ENCODE measurements at regions not wholly inside any gene's neighbourhood (a gene's known extent, or its start where the extent isn't known, plus 50 kb on each side); places are given as distances from the start of the nearest gene placed in this dataset.

DNA sequence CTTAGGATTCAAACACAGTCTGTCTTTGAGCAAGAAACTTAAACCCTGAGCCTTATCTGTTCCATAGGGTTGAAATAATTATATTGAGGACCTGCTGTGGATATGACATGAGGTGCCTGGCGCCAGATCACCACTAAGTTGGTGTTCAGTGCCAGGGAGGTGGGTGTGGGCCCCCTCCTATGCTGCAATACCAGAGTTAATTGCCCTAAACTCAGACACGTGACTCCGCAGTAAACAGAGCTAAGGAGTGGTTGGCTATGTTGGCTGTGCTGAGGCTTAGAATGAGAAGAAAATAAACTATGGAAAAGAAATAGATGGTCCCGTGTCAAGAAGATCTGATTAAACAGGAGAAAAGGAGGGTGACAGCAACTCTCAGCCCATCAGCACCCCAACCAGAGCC is 419.4 kb upstream of the JARID2 start:
- Histone ChIP-seq H3K27me3 (ENCODE audit: insufficient read depth) (no peaks in the 10 kb centered on the region), H3K4me1 (ENCODE audit: insufficient read depth) (peaks cover 41% of the 10 kb centered on the region), H3F3A (replicated peaks; ENCODE audit: low read depth) (peaks cover 18% of the 10 kb centered on the region; the same call in 1 of the 2 replicates), H3K4me3 (no peak overlapping the region), H2AFZ (no peak overlapping the region), H3K9me2 (ENCODE audit: insufficient read depth) (peaks cover 18% of the 10 kb centered on the region), H3K36me3 (ENCODE audit: insufficient read depth) (no peaks in the 10 kb centered on the region), H3K79me2 (replicated peaks; ENCODE audit: insufficient read depth) (no peaks in the 10 kb centered on the region), H3K27ac (ENCODE audit: low read depth) (0 out of 2 replicates have a peak overlapping the region, but pooled peaks have one; percentile 95), H4K20me1 (replicated peaks; ENCODE audit: insufficient read depth) (no peaks in the 10 kb centered on the region), H3K4me2 (no peak overlapping the region)
- no peak overlapping the region for H3K4me3 Mint-ChIP-seq
- H3K36me3 Mint-ChIP-seq (ENCODE audit: low read depth): no peaks in the 10 kb centered on the region; the same call in 1 of the 3 replicates
- TF ChIP-seq EZH2 (IDR thresholded peaks at IDR 0.05; ENCODE audit: low read depth, unreplicated experiment) (no peak), NANOG (IDR thresholded peaks at IDR 0.05; ENCODE audit: borderline replicate concordance) (no peak), CREB1 (CRISPR knock-in tag; IDR thresholded peaks at IDR 0.05; ENCODE audit: low read depth) (no peak), ZNF331 (CRISPR knock-in tag; IDR thresholded peaks at IDR 0.05; ENCODE audit: low read depth) (no peak)
- TF ChIP-seq, protein P1, sequence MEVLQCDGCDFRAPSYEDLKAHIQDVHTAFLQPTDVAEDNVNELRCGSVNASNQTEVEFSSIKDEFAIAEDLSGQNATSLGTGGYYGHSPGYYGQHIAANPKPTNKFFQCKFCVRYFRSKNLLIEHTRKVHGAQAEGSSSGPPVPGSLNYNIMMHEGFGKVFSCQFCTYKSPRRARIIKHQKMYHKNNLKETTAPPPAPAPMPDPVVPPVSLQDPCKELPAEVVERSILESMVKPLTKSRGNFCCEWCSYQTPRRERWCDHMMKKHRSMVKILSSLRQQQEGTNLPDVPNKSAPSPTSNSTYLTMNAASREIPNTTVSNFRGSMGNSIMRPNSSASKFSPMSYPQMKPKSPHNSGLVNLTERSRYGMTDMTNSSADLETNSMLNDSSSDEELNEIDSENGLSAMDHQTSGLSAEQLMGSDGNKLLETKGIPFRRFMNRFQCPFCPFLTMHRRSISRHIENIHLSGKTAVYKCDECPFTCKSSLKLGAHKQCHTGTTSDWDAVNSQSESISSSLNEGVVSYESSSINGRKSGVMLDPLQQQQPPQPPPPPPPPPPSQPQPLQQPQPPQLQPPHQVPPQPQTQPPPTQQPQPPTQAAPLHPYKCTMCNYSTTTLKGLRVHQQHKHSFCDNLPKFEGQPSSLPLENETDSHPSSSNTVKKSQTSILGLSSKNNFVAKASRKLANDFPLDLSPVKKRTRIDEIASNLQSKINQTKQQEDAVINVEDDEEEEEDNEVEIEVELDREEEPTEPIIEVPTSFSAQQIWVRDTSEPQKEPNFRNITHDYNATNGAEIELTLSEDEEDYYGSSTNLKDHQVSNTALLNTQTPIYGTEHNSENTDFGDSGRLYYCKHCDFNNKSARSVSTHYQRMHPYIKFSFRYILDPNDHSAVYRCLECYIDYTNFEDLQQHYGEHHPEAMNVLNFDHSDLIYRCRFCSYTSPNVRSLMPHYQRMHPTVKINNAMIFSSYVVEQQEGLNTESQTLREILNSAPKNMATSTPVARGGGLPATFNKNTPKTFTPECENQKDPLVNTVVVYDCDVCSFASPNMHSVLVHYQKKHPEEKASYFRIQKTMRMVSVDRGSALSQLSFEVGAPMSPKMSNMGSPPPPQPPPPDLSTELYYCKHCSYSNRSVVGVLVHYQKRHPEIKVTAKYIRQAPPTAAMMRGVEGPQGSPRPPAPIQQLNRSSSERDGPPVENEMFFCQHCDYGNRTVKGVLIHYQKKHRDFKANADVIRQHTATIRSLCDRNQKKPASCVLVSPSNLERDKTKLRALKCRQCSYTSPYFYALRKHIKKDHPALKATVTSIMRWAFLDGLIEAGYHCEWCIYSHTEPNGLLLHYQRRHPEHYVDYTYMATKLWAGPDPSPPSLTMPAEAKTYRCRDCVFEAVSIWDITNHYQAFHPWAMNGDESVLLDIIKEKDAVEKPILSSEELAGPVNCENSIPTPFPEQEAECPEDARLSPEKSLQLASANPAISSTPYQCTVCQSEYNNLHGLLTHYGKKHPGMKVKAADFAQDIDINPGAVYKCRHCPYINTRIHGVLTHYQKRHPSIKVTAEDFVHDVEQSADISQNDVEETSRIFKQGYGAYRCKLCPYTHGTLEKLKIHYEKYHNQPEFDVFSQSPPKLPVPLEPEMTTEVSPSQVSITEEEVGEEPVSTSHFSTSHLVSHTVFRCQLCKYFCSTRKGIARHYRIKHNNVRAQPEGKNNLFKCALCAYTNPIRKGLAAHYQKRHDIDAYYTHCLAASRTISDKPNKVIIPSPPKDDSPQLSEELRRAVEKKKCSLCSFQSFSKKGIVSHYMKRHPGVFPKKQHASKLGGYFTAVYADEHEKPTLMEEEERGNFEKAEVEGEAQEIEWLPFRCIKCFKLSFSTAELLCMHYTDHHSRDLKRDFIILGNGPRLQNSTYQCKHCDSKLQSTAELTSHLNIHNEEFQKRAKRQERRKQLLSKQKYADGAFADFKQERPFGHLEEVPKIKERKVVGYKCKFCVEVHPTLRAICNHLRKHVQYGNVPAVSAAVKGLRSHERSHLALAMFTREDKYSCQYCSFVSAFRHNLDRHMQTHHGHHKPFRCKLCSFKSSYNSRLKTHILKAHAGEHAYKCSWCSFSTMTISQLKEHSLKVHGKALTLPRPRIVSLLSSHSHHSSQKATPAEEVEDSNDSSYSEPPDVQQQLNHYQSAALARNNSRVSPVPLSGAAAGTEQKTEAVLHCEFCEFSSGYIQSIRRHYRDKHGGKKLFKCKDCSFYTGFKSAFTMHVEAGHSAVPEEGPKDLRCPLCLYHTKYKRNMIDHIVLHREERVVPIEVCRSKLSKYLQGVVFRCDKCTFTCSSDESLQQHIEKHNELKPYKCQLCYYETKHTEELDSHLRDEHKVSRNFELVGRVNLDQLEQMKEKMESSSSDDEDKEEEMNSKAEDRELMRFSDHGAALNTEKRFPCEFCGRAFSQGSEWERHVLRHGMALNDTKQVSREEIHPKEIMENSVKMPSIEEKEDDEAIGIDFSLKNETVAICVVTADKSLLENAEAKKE (CRISPR knock-in tag; IDR thresholded peaks at IDR 0.05): no peak
- TF ChIP-seq, protein P2, sequence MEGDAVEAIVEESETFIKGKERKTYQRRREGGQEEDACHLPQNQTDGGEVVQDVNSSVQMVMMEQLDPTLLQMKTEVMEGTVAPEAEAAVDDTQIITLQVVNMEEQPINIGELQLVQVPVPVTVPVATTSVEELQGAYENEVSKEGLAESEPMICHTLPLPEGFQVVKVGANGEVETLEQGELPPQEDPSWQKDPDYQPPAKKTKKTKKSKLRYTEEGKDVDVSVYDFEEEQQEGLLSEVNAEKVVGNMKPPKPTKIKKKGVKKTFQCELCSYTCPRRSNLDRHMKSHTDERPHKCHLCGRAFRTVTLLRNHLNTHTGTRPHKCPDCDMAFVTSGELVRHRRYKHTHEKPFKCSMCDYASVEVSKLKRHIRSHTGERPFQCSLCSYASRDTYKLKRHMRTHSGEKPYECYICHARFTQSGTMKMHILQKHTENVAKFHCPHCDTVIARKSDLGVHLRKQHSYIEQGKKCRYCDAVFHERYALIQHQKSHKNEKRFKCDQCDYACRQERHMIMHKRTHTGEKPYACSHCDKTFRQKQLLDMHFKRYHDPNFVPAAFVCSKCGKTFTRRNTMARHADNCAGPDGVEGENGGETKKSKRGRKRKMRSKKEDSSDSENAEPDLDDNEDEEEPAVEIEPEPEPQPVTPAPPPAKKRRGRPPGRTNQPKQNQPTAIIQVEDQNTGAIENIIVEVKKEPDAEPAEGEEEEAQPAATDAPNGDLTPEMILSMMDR (conservative IDR thresholded peaks at IDR 0.05; ENCODE audit: low read depth in 2 of 2): no peak
- TF ChIP-seq, protein P3, sequence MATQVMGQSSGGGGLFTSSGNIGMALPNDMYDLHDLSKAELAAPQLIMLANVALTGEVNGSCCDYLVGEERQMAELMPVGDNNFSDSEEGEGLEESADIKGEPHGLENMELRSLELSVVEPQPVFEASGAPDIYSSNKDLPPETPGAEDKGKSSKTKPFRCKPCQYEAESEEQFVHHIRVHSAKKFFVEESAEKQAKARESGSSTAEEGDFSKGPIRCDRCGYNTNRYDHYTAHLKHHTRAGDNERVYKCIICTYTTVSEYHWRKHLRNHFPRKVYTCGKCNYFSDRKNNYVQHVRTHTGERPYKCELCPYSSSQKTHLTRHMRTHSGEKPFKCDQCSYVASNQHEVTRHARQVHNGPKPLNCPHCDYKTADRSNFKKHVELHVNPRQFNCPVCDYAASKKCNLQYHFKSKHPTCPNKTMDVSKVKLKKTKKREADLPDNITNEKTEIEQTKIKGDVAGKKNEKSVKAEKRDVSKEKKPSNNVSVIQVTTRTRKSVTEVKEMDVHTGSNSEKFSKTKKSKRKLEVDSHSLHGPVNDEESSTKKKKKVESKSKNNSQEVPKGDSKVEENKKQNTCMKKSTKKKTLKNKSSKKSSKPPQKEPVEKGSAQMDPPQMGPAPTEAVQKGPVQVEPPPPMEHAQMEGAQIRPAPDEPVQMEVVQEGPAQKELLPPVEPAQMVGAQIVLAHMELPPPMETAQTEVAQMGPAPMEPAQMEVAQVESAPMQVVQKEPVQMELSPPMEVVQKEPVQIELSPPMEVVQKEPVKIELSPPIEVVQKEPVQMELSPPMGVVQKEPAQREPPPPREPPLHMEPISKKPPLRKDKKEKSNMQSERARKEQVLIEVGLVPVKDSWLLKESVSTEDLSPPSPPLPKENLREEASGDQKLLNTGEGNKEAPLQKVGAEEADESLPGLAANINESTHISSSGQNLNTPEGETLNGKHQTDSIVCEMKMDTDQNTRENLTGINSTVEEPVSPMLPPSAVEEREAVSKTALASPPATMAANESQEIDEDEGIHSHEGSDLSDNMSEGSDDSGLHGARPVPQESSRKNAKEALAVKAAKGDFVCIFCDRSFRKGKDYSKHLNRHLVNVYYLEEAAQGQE (IDR thresholded peaks at IDR 0.05; ENCODE audit: unreplicated experiment): no peak
- TF ChIP-seq, protein P4, sequence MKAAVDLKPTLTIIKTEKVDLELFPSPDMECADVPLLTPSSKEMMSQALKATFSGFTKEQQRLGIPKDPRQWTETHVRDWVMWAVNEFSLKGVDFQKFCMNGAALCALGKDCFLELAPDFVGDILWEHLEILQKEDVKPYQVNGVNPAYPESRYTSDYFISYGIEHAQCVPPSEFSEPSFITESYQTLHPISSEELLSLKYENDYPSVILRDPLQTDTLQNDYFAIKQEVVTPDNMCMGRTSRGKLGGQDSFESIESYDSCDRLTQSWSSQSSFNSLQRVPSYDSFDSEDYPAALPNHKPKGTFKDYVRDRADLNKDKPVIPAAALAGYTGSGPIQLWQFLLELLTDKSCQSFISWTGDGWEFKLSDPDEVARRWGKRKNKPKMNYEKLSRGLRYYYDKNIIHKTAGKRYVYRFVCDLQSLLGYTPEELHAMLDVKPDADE (IDR thresholded peaks at IDR 0.05): no peak
- DNase-seq (ENCODE audit: low spot score): no peak
- H3K9me3 Mint-ChIP-seq: no peaks in the 10 kb centered on the region; the same call in 2 of the 3 replicates
- H3K4me1 Mint-ChIP-seq: peaks cover 63% of the 10 kb centered on the region
- H3K27me3 Mint-ChIP-seq (ENCODE audit: insufficient read depth, low read depth, poor library complexity): peaks cover 21% of the 10 kb centered on the region
- no peak overlapping the region for H3K27ac Mint-ChIP-seq
- no peak for ATAC-seq
